Sigmoid colon (tissue), 4 donors: ENCODE measurements at regions not wholly inside any gene's neighbourhood (a gene's known extent, or its start where the extent isn't known, plus 50 kb on each side); places are given as distances from the start of the nearest gene placed in this dataset.

ENCODE experiments used
- CTCF ChIP-seq, 4 experiments: fragments of 450-650 bp in 3 of 4; fragments of 200-600 bp in 1 of 4; IDR thresholded peaks; one replicate each; pipeline ENCODE4 v1.5.1; 2016 to 2019; ENCODE audit warnings: antibody characterized with exemption in 4 of 4, mild to moderate bottlenecking in 3 of 4, moderate library complexity in 2 of 4
- POLR2AphosphoS5 ChIP-seq, 4 donors: sonication (generic); formaldehyde crosslinking; IDR thresholded peaks; one replicate each; pipeline ENCODE4 v1.6.1; 2017; ENCODE audit warnings: antibody characterized with exemption in 4 of 4

DNA sequence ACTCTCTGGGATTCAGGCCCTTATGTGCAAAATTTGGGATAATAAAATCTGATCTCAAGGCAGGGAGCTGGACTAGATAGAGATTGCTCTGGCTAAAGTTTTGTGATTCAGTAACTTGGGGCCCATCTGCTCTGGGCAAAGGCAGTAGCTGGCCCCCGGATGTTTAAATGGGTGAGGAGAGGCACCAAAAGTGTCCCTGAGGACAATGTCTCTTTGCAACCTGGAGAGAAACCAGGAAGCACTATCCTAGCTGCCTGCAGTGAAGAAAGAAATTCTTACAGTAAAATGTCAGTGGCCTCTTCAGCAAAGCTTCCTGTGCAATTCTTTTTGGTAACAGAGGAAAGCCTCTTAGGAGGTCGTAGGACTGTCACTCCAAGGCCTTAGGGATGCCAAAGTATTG, 54.6 kb upstream of the BARX2 start:
- TF ChIP-seq CTCF (IDR thresholded peaks at IDR 0.05) (no peak), POLR2AphosphoS5 (IDR thresholded peaks at IDR 0.05) (no peak)
